ENCODE measurements at regions not wholly inside any gene's neighbourhood (a gene's known extent, or its start where the extent isn't known, plus 50 kb on each side); places are given as distances from the start of the nearest gene placed in this dataset.

GRCh38 chr13:109625156-109625555, 161.2 kb downstream of the IRS2 start:
- TF ChIP-seq POLR2AphosphoS5 (IDR thresholded peaks at IDR 0.05; ENCODE audit: low read depth, low read length) (no peak), TAF1 (IDR thresholded peaks at IDR 0.05; ENCODE audit: borderline replicate concordance, insufficient read depth, low read length) (no peak), SIN3A (IDR thresholded peaks at IDR 0.05; ENCODE audit: borderline replicate concordance, insufficient read depth, low read length) (no peak)
